ENCODE measurements at regions not wholly inside any gene's neighbourhood (a gene's known extent, or its start where the extent isn't known, plus 50 kb on each side); places are given as distances from the start of the nearest gene placed in this dataset.

DNA sequence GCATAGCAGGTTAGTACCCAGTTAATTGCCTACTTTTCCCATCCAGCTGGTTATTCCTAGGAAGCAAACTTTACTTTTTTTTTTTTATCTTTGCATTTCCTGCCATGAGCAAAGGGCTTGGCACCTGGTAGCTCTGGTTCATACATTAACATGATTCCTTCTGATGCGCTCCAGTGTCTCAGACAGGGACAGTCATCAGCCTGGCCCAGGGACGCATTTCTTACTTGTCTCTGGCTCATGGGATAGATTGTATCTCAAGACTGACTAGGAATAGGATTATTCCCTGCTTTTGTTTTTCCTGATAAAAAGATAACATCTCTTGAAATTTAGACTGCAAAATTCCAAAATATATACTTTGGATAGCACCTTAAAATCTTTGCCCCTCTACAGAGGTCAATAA is 571.5 kb upstream of the TENM3 start:
- no TSS peak for BruUV-seq (replicated peaks)
- Mint-ChIP-seq H3K27ac (ENCODE audit: low read depth, unreplicated experiment) (no peak overlapping the region), H3K4me3 (ENCODE audit: unreplicated experiment) (no peak overlapping the region), H3K4me1 (ENCODE audit: insufficient read depth, unreplicated experiment) (peaks cover 3% of the 10 kb centered on the region), H3K9me3 (ENCODE audit: unreplicated experiment) (no peaks in the 10 kb centered on the region), H3K27me3 (ENCODE audit: insufficient read depth, unreplicated experiment) (no peaks in the 10 kb centered on the region), H3K36me3 (ENCODE audit: insufficient read depth, unreplicated experiment) (no peaks in the 10 kb centered on the region)
- intact Hi-C loops (cut with micrococcal nuclease): no loop called here
- CTCF ChIA-PET: interaction anchor here (0.5 to 1.2 kb wide), 2 partner anchors 11 to 818 kb away, joined by 3 to 4 read pairs; no protein-coding TSS in a partner anchor
- POLR2A ChIA-PET: interaction anchor here (0.5 to 1.1 kb wide), 3 partner anchors 8 to 468 kb away, joined by 3 read pairs; no protein-coding TSS in a partner anchor
- DNase-seq (ENCODE audit: unreplicated experiment): no peak
- TF ChIP-seq, protein P1, sequence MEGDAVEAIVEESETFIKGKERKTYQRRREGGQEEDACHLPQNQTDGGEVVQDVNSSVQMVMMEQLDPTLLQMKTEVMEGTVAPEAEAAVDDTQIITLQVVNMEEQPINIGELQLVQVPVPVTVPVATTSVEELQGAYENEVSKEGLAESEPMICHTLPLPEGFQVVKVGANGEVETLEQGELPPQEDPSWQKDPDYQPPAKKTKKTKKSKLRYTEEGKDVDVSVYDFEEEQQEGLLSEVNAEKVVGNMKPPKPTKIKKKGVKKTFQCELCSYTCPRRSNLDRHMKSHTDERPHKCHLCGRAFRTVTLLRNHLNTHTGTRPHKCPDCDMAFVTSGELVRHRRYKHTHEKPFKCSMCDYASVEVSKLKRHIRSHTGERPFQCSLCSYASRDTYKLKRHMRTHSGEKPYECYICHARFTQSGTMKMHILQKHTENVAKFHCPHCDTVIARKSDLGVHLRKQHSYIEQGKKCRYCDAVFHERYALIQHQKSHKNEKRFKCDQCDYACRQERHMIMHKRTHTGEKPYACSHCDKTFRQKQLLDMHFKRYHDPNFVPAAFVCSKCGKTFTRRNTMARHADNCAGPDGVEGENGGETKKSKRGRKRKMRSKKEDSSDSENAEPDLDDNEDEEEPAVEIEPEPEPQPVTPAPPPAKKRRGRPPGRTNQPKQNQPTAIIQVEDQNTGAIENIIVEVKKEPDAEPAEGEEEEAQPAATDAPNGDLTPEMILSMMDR (IDR thresholded peaks at IDR 0.05; ENCODE audit: unreplicated experiment): no peak

DNA sequence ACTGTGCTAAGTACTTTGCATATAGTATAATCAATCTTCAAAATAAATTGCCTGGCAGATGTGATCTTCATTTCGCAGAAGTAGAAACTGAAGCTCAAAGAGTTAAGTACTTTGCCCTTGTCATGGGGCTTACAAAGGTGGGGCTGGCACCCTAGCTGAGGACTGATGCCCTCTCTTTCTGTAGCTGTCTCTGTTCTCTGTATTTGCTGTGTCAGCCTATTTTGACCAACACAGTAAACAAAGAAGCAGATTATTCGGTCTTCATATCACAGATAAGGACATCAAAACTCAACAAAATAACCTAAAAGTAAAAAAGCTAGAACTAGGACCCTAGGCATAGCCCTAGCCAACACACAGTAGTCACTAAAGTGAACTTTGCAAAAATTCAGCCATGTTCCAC is 570.5 kb upstream of the TENM3 start:
- no peak for DNase-seq (ENCODE audit: unreplicated experiment)
- CTCF ChIA-PET: interaction anchor here (0.6 to 1.2 kb wide), 2 partner anchors 10 to 241 kb away, joined by 3 to 4 read pairs; no protein-coding TSS in a partner anchor
- TF ChIP-seq, protein P1 (IDR thresholded peaks at IDR 0.05; ENCODE audit: unreplicated experiment): no peak
- peaks cover 10% of the 10 kb centered on the region for H3K4me1 Mint-ChIP-seq (ENCODE audit: insufficient read depth, unreplicated experiment)
- no peaks in the 10 kb centered on the region for H3K27me3 Mint-ChIP-seq (ENCODE audit: insufficient read depth, unreplicated experiment)
- H3K36me3 Mint-ChIP-seq (ENCODE audit: insufficient read depth, unreplicated experiment): no peaks in the 10 kb centered on the region
- intact Hi-C loops (cut with micrococcal nuclease): no loop called here
- no TSS peak for BruUV-seq (replicated peaks)
- no peak overlapping the region for H3K27ac Mint-ChIP-seq (ENCODE audit: low read depth, unreplicated experiment)
- no peaks in the 10 kb centered on the region for H3K9me3 Mint-ChIP-seq (ENCODE audit: unreplicated experiment)
- POLR2A ChIA-PET: interaction anchor here (0.6 to 1.1 kb wide), 2 partner anchors 9 to 12 kb away, joined by 3 read pairs; no protein-coding TSS in a partner anchor
- no peak overlapping the region for H3K4me3 Mint-ChIP-seq (ENCODE audit: unreplicated experiment)

DNA sequence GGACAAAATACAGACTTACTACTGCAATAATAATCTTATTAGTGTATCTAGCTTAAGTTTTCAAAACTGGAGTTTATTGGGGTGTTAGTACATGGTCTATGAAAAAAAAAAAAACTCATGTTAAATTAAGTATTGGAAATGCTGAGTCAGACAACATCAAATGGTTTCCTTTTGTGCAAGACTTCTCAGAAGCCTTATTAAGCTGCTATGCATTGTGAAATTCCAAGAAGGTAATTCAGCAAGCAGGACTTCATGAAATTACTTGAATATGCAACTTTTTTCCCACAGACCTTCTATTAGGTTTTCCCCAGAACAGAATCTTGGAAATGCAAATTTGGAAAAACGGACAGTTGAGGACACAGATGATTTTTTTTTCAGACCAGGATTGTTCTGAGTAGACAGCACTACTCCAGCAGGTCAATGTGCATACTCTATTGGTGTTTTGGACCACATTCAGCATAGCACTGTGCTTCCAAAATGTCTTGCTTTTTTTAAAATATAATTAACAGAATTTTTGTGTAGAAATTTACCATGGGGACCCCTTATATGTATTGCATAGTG is 568.8 kb upstream of the TENM3 start:
- peak; percentile 65 for DNase-seq (ENCODE audit: unreplicated experiment)
- Mint-ChIP-seq H3K4me3 (ENCODE audit: unreplicated experiment) (no peak overlapping the region), H3K36me3 (ENCODE audit: insufficient read depth, unreplicated experiment) (no peaks in the 10 kb centered on the region), H3K9me3 (ENCODE audit: unreplicated experiment) (no peaks in the 10 kb centered on the region), H3K27me3 (ENCODE audit: insufficient read depth, unreplicated experiment) (no peaks in the 10 kb centered on the region), H3K4me1 (ENCODE audit: insufficient read depth, unreplicated experiment) (peaks cover 10% of the 10 kb centered on the region), H3K27ac (ENCODE audit: low read depth, unreplicated experiment) (no peak overlapping the region)
- intact Hi-C loops (cut with micrococcal nuclease): no loop called here
- ChIA-PET CTCF (interaction anchor here (0.6 to 0.9 kb wide), 4 partner anchors 9 to 963 kb away, joined by 3 to 5 read pairs (median 4); no protein-coding TSS in a partner anchor), POLR2A (interaction anchor here (0.6 to 1.1 kb wide), 4 partner anchors 14 to 1241 kb away, joined by 3 to 4 read pairs (median 3); no protein-coding TSS in a partner anchor)
- BruUV-seq (replicated peaks): no TSS peak
- TF ChIP-seq, protein P1 (IDR thresholded peaks at IDR 0.05; ENCODE audit: unreplicated experiment): no peak

DNA sequence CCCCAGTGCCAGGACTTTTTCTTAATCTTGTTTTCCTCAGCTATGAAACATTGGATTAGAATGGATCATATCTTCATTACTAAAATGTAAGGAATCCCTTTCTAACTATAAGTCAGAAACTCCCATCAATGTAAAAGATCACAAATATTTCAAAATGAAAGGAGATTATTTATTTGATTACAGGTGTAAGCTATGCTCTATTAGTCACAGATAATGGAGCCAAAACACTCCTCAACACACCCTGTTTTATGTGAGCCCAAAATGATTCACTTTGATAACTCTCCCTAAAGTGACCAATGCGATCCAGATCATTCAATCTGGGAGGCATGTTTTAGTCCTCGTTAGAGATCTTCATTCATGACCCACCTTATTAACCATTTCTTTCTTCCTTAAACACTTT is 566.7 kb upstream of the TENM3 start:
- DNase-seq (ENCODE audit: unreplicated experiment): no peak
- H3K36me3 Mint-ChIP-seq (ENCODE audit: insufficient read depth, unreplicated experiment): no peaks in the 10 kb centered on the region
- POLR2A ChIA-PET: interaction anchor here (1.0 kb wide), 1 partner anchor 15 kb away, joined by 4 read pairs; no protein-coding TSS in a partner anchor
- no peak overlapping the region for H3K4me3 Mint-ChIP-seq (ENCODE audit: unreplicated experiment)
- H3K27me3 Mint-ChIP-seq (ENCODE audit: insufficient read depth, unreplicated experiment): no peaks in the 10 kb centered on the region
- H3K27ac Mint-ChIP-seq (ENCODE audit: low read depth, unreplicated experiment): no peak overlapping the region
- intact Hi-C loops (cut with micrococcal nuclease): no loop called here
- BruUV-seq (replicated peaks): no TSS peak
- peaks cover 10% of the 10 kb centered on the region for H3K4me1 Mint-ChIP-seq (ENCODE audit: insufficient read depth, unreplicated experiment)
- H3K9me3 Mint-ChIP-seq (ENCODE audit: unreplicated experiment): no peaks in the 10 kb centered on the region
- TF ChIP-seq, protein P1 (IDR thresholded peaks at IDR 0.05; ENCODE audit: unreplicated experiment): no peak
- CTCF ChIA-PET: interaction anchor here (0.6 kb wide), 1 partner anchor 29 kb away, joined by 3 read pairs; no protein-coding TSS in a partner anchor
